ENCODE measurements at regions not wholly inside any gene's neighbourhood (a gene's known extent, or its start where the extent isn't known, plus 50 kb on each side); places are given as distances from the start of the nearest gene placed in this dataset.

- DNase-seq: no peak
Measured at GRCh38 chr15:100703032-100703578, 100.7 kb downstream of the ASB7 start.

DNA sequence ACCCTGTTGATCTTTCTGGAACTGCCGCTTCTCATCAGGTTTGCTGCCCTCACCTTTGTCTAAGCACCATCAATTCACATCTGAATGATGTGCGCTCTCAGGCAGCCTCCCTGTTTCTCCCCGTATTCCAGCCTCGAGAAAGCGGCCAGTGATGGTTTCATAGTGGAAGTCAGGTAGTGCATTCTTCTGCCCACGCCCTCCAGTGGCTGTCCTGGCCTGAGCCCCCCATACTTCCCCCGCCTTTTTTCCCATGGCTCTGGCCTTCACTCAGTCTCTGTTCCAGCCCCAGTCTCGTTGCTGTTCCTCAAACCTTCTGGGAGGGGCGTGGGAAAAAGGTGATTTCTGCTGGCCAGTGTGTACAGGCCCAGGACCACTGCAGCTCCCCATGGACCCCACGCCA, 101.3 kb downstream of the ASB7 start:
- DNase-seq: no peak

DNA sequence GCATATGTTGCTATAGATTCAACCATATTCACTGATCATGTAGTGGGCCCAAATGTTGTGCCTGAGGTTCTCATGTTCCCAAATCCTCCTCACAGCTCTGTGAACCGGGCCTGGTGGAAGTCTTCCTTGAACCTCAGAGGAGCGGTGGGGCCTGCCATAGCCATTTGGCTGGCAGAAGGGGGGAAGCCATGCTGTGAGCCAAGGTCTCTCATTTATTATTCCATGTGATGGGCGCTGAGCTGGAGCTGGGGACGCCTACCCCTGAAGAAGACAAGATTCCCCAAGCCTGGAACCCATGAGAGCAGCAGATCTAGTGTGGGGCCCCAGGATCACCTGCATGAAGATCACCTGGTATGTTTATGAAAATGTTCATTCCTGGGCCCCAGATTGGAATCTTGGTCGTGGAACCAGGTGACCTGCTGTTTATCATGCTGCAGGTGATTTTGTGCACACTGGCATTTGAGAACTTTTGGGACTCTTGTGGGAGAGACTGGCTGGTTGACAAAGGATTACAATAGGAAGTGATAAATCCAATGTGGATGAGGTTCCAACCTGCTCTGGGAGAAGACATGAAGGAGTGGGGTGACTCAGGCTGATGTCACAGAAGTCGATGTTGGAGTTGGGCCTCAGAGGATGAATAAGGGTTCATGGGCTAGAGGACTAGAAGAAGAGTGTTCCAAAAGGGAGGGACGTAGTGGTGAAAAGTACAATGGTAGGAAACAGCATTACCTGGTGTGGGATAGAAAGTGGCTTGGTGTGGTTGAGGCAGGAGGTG, 102.1 kb downstream of the ASB7 start:
- DNase-seq: no peak

DNA sequence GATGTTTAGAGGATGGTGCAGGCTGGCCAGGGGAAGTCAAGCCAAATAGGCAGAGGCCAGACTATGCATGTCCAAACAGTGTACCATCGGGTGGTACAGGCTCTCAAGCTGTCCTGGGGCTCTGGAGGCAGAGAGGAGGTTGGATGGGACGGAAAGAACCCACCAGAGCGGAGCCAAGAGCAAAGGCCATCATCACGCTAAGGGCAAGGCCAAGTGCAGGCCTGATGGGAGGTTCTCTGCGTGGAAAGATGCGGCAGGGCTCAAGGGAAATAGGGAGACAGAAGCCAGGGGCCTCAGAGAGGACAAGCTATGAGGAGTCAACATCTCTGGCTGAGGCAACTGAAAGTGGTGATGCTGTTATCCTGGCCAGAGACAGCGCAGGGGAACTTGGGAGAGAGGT, 102.7 kb downstream of the ASB7 start:
- no peak for DNase-seq

DNA sequence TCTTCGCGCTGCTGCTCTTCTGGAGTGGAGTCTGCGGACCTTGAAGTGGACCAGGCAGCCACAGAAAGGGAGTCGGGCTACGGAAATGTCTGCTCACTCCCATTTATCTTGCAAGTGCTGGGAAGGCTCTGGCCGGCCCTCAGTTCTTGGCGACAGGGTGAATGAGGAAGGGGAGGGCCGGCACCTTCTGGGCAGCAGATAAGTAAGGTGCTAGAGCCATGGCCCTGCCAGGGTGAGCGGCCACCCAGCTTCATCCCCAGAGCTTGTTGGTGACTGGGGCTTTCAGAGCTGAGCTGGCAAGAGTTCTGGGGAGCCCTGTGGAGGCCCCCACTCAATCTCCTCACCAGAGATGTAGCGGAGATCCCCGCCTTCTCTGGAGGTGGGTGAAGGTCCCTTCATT, 103.5 kb downstream of the ASB7 start:
- DNase-seq: no peak

GRCh38 chr15:100707229-100707628, 104.8 kb downstream of the ASB7 start:
- no peak for DNase-seq

DNA sequence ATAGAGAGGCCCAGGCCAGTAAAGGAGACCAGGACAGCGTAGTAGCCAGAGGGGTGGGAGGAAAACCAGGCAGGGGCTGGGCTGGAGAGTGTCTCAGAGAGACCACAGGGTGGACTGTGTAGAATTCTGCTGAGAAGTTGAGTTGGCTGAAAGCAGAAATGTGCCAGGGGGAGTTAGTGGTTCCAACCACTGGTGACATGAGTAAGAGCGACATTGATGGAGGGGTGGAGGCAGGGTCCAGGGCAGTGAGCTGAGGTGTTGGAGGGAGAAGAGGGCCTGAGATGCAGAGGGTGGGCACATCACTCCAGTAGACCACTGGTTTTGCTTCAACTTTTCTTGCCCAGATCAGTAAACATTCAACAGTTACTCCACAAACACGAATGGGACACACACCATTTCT, 106.5 kb downstream of the ASB7 start:
- DNase-seq: no peak

- no peak for DNase-seq
Measured at GRCh38 chr15:100710222-100710621, 107.8 kb downstream of the ASB7 start.

DNA sequence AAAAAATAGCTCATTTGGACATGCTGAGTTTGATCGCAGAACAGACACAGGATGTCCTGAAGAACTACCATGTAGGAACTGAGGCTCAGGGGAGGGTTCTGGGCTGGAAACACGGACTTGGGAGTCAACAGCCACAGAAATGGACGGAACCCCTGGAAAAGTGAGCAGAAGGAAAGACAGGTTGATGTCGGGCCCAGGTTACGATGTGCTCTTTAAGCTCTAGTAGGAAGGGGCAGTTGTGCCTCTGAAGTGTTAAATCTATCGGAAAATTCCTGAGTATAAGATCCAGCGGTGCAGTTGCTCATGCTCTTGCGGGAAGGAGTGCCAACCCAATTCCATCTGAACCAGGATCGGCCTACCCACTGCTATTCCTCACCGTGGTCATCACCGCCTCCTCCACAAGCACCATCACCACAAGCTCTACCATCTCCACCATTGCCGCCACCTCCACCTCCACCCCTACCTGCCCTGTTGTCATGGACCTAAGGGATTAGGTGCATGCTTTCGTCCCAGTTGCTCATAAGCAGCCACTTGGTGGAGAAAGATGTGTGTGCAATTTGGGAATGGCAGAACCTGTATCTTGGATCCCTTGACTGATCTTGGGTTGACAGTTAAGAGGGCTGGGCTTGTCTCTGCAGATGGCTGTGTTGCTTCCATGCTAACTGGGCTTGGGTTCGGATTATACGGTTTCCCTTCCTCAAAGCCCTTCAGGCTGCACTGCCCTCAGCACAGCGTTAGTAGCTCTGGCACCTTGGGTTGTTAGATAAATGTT, 108.5 kb downstream of the ASB7 start:
- no peak for DNase-seq

- no peak for DNase-seq
Measured at GRCh38 chr15:100711516-100712021, 109.2 kb downstream of the ASB7 start.

GRCh38 chr15:100712226-100712625, 109.8 kb downstream of the ASB7 start:
- DNase-seq: no peak

DNA sequence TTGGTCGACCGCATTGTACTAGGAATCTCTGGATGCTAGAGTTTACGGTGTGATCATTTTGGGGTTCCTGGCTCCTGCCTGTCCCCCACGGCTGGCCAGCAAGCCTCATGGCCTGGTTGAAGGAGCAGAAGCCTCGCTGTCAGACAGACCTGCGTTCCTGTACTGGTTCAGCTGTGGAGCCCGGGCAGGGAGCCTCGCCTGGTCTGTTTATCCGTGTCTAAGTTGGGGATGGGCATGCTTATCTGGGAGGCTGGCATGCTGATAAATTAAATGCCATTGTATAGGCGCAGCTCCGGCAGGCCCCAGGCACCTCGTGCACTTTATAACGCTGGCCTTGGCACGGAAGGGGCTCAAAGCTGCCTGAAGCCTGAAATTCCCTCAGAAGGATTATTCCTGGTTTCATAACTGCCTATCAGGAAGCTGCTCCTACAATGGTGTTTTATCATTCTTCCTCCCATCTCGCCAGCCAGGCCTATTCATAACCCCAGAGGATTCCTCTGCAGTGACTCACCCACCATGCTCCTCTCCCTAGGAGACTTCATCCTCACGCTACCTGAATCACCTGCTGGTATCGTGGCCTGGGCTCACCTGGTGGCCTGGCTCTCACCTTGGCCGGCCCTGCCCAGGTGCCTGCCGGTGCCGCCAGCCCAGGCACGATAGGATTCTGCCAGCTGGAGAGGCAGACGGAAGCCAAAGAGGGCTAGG, 110.9 kb downstream of the ASB7 start:
- DNase-seq: no peak

DNA sequence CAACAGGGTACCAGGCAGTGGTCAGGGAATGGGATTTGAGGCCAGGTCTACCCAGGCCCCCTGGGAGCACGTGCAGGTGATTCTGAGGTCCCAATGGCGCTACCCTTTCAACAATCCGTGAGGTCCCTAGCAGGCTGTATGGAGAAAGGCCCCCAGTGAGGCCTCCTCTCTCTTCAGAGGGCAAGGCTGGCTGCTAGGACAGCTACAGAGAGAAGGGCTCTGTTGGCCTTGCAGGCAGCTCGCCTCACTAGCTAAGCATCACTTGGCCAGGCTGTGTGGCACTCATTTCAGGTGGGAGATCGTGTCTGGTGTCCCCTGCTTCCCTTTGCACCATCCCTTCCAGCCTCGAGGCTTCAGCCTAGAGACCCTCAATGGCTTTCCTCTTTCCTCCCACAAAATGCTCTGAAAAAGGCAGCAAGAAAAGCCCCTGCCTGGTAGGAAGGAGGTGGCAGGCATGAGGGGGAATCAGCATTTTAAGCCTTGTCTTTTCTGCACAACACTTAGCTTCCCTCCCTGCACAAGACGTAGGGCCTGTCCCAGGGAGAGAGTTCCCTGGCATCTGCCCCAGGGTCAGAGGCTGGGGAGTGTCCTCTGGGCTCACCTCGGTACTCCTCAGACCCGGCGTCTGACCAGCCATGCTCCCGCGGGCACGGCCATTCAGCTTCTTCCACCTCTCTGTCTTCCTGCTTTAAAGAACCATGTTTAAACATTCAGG, 111.8 kb downstream of the ASB7 start:
- DNase-seq: no peak

GRCh38 chr15:100714749-100715342, 112.5 kb downstream of the ASB7 start:
- peak; percentile 37 to 80 (median 79) for DNase-seq

DNA sequence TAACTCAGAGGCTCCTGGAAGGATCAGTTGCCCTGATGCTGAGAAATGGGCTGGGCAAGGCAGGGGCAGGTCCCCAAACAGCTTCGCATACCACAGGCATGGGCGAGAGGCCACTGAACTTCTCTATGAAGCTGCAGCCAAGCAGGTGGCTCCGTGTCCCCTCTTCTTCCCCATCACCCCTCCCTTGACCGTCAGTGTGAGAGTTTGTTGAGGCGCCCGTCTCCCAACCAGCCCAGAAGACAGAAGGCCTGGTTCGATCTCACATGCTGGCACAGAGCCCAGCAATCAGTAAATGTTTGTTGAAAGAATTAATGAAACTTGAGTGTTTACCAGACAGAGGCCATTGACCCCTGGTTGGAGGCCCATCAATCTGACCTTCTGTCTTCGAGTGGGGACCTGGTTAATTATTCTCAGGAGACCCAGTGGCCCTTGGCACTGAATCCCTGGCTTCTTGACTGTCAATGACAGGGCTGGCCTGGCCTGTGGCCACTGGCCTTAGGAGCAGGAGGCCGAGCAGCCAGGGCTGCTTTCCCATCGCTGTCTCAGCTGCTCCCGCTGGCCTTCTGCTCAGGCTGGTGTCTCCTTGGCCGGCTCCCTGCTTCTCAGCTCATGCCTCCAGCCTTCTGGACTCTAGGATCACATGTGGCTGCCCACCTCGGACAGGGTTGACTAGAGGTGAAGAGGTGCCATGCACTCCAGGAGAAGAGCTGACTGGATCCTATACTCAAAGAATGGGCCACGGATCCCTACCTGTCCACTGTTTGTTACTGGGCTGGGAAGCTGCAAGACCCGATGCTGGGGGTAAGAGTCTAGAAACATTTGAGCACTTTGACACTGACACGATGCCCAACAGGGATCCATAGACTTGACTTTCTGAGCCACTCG, 113.4 kb downstream of the ASB7 start:
- peak in 2 of 3 experiments; percentile 35 to 69 for DNase-seq

- no peak for DNase-seq
Measured at GRCh38 chr15:100716456-100717085, 114.2 kb downstream of the ASB7 start.

DNA sequence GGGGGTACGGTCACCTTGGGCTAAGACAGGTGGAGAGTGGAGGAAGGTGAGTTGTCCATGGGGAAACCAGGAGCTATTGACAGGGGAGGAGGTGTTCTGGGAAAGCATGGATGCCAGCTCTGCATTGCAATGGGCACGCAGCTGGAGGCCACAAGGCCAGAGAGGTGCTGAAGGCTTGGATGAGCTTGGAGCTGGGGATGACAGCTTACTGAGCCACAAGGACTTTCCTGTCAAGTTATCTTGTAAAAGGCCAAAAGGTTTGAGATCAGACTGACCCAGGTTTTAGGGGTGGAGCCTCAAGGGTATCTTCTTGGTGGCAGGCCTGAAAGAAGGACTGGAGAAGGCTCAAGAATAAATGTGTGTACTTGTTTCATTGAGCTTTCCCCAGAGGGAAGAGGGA, 115.2 kb downstream of the ASB7 start:
- no peak for DNase-seq

DNA sequence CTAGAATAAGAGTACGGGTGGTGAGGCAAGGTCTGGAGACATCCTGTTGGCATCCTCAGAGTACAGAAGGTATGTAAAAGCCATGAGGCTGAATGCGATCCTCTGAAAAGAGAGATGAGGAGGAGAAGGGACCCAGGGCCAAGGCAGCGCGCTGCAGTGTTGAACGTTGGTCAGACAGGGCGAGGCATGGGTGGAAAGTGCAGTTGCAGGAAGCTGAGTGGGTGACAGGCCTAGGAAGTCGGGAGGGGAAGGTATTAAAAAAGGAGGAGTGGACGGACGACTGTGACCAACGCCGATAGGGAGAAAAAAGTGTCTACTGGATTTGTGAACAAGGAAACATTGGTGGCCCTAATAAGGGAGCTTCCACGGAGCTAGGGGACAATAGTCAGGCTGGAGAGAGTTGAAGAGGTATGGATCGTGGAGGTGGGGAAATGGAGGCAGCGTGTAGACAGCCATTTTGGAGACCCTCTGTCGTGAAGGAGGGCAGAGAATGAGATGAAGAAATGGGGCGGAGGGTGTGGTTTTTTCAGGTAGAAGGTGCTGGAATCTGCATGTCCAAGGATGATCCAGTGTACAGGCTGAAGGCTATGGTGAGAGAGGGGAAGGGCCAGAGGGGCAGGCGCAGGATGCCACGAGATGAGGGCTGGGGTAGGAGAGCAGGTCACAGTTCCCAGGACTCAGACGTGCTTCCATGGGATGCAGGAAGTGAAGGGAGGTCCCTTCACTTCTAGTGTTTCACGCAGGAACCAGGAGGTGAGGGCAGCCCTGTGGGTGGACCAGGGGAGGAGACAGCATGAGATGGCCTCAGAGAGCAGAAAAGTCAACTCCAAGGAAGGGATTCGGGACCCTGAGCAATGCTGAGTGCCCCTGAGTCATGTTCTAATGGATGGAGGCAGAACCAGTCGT, 115.9 kb downstream of the ASB7 start:
- DNase-seq: no peak

GRCh38 chr15:100720406-100720967, 118.1 kb downstream of the ASB7 start:
- no peak for DNase-seq
